Neural progenitor cell (in vitro differentiated cells): ENCODE measurements at regions not wholly inside any gene's neighbourhood (a gene's known extent, or its start where the extent isn't known, plus 50 kb on each side); places are given as distances from the start of the nearest gene placed in this dataset.

Experiments used
- EZH2phosphoT487 ChIP-seq: fragments of 200-600 bp; sonication (generic); IDR thresholded peaks from 2 replicates; pipeline ENCODE4 v1.6.1; 2017; ENCODE audit warnings: antibody characterized with exemption
- TF ChIP-seq, protein P1 (sequence below): fragments of 200-600 bp; sonication (generic); IDR thresholded peaks from 2 replicates; pipeline ENCODE4 v1.5.1; 2017; ENCODE audit warnings: antibody characterized with exemption, mild to moderate bottlenecking

DNA sequence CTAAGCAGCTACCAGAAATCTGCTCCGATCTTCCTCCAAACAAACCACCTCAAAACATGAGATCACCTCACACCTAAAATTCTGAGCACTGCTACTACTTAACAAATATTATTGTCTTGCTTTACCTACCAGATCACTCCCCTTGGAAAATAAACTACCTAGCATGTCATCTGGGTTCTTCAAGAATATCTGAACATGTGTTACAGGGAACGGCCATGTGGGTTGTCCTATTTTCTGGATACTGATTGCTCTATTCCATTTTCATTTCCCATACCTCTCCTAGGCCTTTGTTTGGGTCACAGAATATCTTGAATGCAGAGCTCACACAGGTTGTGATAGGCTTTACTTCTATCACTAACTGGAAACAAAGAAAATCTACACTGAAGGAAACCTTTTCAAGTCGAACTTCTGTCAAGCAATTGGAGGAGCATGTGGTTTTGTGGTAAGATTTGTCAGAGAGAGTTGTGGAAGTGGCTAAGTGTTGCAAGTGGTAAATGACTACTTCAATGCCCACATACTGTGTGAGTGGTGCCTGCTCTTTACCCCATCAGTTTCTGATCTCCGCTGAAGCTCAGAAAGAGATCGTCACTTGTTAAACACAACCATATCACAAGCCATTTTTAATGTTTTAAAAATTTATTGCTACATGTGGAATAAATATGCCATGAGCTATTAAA is 739.1 kb upstream of the ZEB2 start:
- TF ChIP-seq, protein P1, sequence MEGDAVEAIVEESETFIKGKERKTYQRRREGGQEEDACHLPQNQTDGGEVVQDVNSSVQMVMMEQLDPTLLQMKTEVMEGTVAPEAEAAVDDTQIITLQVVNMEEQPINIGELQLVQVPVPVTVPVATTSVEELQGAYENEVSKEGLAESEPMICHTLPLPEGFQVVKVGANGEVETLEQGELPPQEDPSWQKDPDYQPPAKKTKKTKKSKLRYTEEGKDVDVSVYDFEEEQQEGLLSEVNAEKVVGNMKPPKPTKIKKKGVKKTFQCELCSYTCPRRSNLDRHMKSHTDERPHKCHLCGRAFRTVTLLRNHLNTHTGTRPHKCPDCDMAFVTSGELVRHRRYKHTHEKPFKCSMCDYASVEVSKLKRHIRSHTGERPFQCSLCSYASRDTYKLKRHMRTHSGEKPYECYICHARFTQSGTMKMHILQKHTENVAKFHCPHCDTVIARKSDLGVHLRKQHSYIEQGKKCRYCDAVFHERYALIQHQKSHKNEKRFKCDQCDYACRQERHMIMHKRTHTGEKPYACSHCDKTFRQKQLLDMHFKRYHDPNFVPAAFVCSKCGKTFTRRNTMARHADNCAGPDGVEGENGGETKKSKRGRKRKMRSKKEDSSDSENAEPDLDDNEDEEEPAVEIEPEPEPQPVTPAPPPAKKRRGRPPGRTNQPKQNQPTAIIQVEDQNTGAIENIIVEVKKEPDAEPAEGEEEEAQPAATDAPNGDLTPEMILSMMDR = no peak
- TF ChIP-seq EZH2phosphoT487 = no peak
